HTR-8/SVneo (cell line): ENCODE measurements at regions not wholly inside any gene's neighbourhood (a gene's known extent, or its start where the extent isn't known, plus 50 kb on each side); places are given as distances from the start of the nearest gene placed in this dataset.

Source experiments
- DNase-seq: peaks from one replicate; pipeline ENCODE4 v3.0.0; 2011; ENCODE audit warnings: low spot score, mixed read lengths; ENCODE audit not compliant: insufficient read length
- FAIRE-seq: peaks from 2 replicates; lab custom pipeline; 2011; peaks lifted over from hg19 to GRCh38; lab: Jason Lieb, UNC

- no peak for DNase-seq
- FAIRE-seq: no peak
Observed at GRCh38 chr3:10582733-10583132, 77.3 kb upstream of the ATP2B2 start.

DNA sequence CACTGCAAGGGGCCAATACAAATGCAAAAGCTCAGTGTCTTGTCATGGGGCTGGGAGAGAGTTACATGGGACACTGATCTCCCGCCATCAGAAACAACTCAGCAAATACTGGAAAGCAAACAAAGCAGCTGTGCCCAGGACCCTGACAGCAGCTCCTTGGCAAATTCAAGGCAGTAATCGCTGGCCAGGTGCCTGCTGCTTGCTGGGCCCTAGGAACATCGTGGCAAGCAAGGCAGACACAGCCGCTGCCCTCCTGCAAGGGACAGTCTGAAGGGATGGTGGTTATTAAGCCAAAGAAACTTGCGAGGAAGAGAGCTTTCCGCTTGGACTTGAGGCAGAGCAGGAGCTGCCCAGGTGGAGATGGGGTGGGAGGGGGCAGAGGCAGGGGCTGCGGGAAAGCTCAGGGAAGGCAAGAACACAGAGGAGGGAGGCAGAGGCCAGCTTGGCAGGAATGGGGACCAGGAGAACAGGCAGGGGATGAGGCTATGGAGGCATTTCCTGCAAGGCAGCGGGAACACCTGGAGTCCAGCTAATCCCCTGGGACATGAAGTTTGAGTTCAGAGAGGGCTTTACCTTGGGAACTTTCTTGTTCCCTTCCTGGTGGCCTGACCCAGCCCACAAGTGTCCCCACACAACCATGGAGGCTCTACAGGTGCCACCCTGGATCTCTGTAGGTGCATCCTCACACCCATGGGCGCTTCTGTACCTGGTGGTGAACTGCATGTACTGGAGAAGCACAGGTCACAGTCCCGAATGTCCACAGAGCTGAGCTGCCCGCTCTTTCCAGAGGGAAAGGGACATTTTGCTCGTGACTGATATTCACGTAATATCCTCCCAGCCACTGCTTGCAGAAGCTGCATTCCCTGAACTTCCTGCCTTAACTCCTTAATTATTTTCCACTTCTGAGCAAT, 78.7 kb upstream of the ATP2B2 start:
- FAIRE-seq (no peak), DNase-seq (no peak)

DNA sequence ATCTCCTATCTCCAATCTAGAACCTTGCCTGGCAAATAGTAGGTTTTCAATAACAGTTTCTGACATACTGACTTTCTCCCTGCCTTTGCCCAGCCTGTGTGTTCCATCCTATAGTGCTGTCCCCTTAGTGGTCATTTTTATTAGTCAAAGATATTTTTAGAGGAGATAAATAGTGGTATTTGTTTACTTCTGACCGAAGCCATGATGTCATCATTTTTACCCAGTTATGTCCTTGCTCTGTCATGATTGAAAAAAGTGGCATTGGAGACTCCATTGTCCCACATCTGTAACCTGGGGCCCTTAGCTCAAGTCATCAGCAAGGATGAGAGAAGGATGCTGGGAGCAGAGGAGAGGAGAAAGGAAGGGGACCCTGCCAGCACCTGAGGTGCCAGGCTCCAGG, 80.6 kb upstream of the ATP2B2 start:
- DNase-seq (no peak), FAIRE-seq (no peak)

- DNase-seq: peak; percentile 67
- no peak for FAIRE-seq
Observed at GRCh38 chr3:10594915-10595314, 89.5 kb upstream of the ATP2B2 start.

- FAIRE-seq (peak; percentile 89), DNase-seq (no peak)
Observed at GRCh38 chr3:10596746-10597448, 91.5 kb upstream of the ATP2B2 start.

- DNase-seq (no peak), FAIRE-seq (no peak)
Observed at GRCh38 chr3:10597733-10598132, 92.3 kb upstream of the ATP2B2 start.

GRCh38 chr3:10599017-10599416, 93.6 kb upstream of the ATP2B2 start:
- DNase-seq: no peak
- FAIRE-seq: no peak

DNA sequence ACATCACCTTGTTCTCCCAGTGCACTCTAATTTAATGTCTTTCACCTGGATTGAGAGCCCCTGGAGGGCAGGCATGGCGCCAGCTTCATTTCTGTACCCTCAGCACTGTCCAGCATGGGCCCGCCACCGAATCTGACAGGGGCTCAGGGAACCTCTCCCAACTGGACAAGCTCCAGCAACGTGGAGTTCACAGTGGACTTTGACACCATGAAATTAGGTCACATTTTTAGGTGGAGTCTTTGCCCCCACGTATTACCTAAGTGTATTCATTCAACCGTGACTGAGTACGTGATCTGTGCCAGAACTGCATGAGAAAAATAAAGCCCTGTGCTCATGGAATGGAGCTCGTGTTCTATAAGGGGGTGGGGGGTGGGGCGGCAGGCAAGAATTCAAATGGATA, 94.1 kb upstream of the ATP2B2 start:
- no peak for DNase-seq
- FAIRE-seq: no peak

DNA sequence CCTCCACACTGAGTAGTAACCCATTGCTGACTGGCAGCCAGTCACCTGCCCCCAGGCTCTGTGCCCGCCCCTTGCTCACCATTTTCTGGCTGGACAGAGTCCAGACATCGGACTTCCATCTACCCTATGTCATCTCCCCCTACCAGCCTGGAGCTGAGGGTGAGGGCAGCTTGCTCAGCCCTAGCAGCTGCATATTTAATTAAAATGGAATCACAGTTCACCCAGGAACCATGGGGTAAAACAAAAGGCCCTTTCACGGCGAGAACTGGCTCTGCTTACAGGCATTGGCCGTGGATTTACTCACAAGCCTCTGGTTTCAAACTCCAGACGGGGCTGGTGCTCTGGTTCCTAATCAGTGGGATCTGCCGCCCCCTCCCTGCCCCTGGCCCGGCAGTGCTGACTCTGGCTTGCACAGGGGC, 94.9 kb upstream of the ATP2B2 start:
- FAIRE-seq (no peak), DNase-seq (no peak)

GRCh38 chr3:10600726-10601125, 95.3 kb upstream of the ATP2B2 start:
- no peak for DNase-seq
- no peak for FAIRE-seq

- FAIRE-seq (no peak), DNase-seq (no peak)
Observed at GRCh38 chr3:10601151-10601856, 95.9 kb upstream of the ATP2B2 start.

GRCh38 chr3:10601857-10602230, 96.5 kb upstream of the ATP2B2 start:
- FAIRE-seq (no peak), DNase-seq (no peak)

- DNase-seq (no peak), FAIRE-seq (no peak)
Observed at GRCh38 chr3:10602271-10602670, 96.9 kb upstream of the ATP2B2 start.

DNA sequence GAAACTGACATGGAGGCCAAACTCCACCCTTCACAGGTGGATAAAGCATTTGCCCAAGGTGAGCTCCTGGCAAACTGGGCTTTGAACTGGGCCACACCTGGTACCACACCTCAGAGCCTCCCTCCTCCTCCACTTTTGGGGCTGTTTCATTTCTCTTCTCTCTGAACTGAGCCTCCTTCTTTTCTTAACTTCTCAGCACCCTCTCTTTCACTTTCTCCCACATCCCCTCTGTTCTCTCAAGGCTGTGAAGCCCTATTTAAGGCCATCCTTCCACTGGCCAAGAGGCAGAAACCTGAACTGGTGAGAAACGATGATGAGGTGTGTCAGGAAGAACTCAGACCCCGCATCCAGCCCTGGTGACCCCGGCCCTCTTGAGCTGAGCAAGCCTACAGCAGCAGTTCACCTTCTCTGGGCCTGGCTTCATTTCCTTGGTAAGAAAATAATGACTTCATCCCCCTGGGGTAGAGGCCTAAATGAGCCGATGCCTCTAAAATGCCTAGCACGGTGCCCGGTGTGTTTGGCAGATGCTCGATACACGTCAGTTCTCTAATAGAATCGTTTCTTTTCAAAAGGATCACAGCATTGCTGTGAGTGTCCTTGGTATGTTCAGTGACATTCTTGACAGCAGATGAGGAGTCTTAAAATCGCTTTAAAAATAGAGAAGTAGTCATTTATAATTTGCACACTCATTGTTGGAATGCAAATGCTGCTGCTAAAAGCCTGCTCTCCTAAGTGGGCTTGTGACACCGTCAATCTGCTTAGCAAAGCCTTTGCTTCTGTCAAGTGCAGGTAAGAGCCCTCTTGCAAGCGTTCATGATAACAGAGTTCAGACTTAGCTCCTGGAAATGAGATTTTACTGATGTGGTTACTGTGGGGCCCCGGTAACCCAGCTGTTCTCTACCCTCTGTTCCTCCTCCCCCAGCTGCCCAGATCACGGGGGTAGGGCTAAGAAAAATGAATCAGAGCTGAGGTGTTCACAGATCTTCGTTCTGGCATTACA, 97.7 kb upstream of the ATP2B2 start:
- FAIRE-seq: no peak
- no peak for DNase-seq

DNA sequence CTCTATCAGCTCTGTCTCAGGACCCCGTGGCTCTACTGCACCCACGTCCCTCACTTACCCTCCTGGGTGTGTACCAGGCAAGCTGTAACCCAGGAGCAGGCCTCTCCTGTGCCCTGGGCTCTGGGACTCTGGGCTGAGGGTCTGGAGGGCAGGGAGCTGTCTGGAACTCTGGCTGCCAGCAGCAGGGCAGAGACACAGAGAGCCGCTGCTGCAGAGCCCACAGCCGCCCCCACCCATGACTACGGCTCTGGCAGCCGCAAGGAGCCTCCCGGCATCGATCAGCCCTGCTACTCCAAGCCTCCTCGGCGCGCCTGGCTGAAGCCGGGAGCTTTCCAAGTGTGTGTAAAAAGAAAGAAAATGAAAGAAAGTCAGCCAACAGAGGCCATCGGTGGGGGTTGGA, 103.7 kb upstream of the ATP2B2 start:
- DNase-seq (no peak), FAIRE-seq (no peak)

GRCh38 chr3:10614168-10614567, 108.8 kb upstream of the ATP2B2 start:
- FAIRE-seq (no peak), DNase-seq (no peak)

DNA sequence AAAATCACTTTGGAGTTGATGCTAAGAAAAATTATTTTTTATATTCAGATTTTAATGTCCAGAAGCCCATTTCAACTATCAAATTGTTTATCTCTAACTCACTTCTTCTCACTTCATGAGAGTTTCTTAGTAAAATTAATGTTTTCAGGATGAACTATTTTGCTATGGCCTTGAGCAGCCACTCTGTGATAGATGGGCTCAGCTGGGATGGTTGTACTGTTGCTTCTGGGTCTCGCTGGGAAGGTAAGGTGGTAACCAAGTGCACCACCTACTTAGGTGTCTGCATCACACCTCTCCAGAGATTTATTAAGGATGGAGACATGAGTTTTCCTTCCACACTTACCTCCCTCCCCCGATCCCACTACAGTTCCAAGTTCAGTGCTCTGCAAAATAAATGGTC, 110.3 kb upstream of the ATP2B2 start:
- DNase-seq (no peak), FAIRE-seq (no peak)

GRCh38 chr3:10616321-10616720, 110.9 kb upstream of the ATP2B2 start:
- no peak for FAIRE-seq
- no peak for DNase-seq

DNA sequence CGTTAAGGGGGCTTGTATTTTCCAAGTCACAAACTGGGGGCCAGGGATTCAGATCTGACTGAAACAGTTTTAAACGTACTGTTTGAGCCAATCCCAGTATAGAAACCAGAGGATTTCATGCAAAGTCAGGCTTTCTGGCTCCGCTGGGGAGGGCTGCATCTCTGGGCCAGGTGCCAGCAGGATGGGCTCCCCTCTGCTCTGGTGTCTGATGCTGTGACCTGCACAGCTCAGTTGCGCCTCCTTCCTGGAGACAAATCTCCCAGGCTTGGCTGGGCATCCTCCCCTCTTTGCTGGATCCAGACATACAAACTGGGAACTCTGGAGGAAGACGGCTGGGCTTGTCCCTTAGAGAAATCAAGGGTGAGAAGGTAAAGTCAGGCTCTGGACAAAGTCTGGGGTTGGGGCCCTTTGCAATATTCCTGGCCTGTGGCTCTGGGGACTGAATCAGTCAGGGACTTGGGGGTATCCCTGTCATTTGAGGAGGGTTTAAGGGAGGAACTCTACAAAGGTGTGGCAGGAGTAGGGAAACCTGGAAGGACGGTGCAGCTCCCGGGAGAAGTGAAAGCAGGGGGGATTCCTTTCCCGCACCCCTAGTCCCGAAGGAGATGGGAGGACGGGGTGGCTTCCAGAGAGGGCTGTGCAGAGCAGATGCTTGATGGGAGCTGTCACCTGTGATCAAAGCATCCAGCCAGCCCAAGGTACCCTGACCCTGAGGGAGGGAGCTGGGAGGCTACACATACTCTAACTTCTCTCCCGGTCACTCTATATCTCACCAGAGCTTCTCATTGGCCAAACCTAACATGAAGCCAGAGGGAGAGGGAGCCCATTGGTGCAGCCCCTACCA, 114.8 kb upstream of the ATP2B2 start:
- FAIRE-seq: no peak
- no peak for DNase-seq
